GM12878 (cell line): ENCODE measurements at regions not wholly inside any gene's neighbourhood (a gene's known extent, or its start where the extent isn't known, plus 50 kb on each side); places are given as distances from the start of the nearest gene placed in this dataset.

Experiments used
- ATAC-seq: fragments of 200-7000 bp; cut with Tn5 transposase; 3 replicates; pipeline ENCODE4 v1.9.1; 2020; ENCODE audit warnings: mild to moderate bottlenecking, moderate library complexity
- BruUV-seq: library from RNA; stranded (reverse); fragments of 400-500 nt; replicated peaks from 2 replicates; lab custom pipeline; 2021; lab: Mats Ljungman, UMichigan
- CTCF ChIA-PET: fragments of 300-600 bp; sonication (Branson Sonifier 250); formaldehyde crosslinking; extraction: SDS; loops from one replicate; lab custom pipeline; 2021; ENCODE audit warnings: inconsistent platforms; lab: Yijun Ruan, JAX
- POLR2A ChIA-PET: fragments of 350-600 bp; formaldehyde crosslinking; extraction: SDS; loops from one replicate; lab custom pipeline; 2021; ENCODE audit warnings: inconsistent platforms; lab: Charles Lee
- RAD21 ChIA-PET: fragments of 300-600 bp; sonication (Branson Sonifier 250); formaldehyde crosslinking; loops from one replicate; lab custom pipeline; 2023; ENCODE audit warnings: antibody characterized with exemption; ENCODE audit not compliant: unreplicated experiment; lab: Charles Lee
- SMC1A ChIA-PET: fragments of 300-600 bp; sonication (Branson Sonifier 250); formaldehyde crosslinking; loops from one replicate; lab custom pipeline; 2023; ENCODE audit not compliant: unreplicated experiment, uncharacterized antibody; lab: Charles Lee
- DNase-seq: peaks from one replicate; pipeline ENCODE4 v3.0.0-alpha.2; 2011; ENCODE audit warnings: low read depth, low spot score
- FAIRE-seq: peaks from 3 replicates; lab custom pipeline; 2011; peaks lifted over from hg19 to GRCh38; lab: Jason Lieb, UNC
- H2AFZ ChIP-seq: 2 replicates; pipeline ENCODE4 v1.6.0; 2011; ENCODE audit warnings: low read depth, low read length, control low read depth; ENCODE audit not compliant: control insufficient read depth
- H3K27ac ChIP-seq: 2 replicates; pipeline ENCODE4 v1.5.1; 2011; ENCODE audit warnings: control low read depth; ENCODE audit not compliant: control insufficient read depth, insufficient read depth
- H3K27me3 ChIP-seq, 2 experiments: replicated peaks in 1 of 2; 2 replicates each; pipeline versions ENCODE4 v1.6.0 to v1.6.1; 2011; ENCODE audit warnings: low read length in 1 of 2; ENCODE audit not compliant: control insufficient read depth in 2 of 2, insufficient read depth in 2 of 2
- H3K36me3 ChIP-seq, 2 experiments: 2 replicates each; pipeline ENCODE4 v1.5.1; 2011; ENCODE audit warnings: low read length in 1 of 2; ENCODE audit not compliant: control insufficient read depth in 2 of 2, insufficient read depth in 2 of 2
- H3K4me1 ChIP-seq: 2 replicates; pipeline ENCODE4 v1.6.1; 2011; ENCODE audit warnings: mild to moderate bottlenecking, low read length, moderate library complexity, mixed read lengths; ENCODE audit not compliant: control insufficient read depth, insufficient read depth
- H3K4me2 ChIP-seq: 2 replicates; pipeline ENCODE4 v1.6.0; 2011; ENCODE audit warnings: control low read depth; ENCODE audit not compliant: control insufficient read depth, insufficient read depth
- H3K4me3 ChIP-seq: fragments of 200-600 bp; sonication (generic); 2 replicates; pipeline ENCODE4 v1.5.1; 2016
- H3K79me2 ChIP-seq: 2 replicates; pipeline ENCODE4 v1.6.0; 2011; ENCODE audit warnings: low read length; ENCODE audit not compliant: control insufficient read depth, insufficient read depth
- H3K9ac ChIP-seq: 2 replicates; pipeline ENCODE4 v1.8.0; 2011; ENCODE audit warnings: low read length, control low read depth, mixed read lengths; ENCODE audit not compliant: control insufficient read depth, insufficient read depth
- H3K9me3 ChIP-seq: replicated peaks from 3 replicates; pipeline ENCODE4 v1.5.1; 2011; ENCODE audit warnings: mild to moderate bottlenecking, low read length; ENCODE audit not compliant: control insufficient read depth, insufficient read depth
- H4K20me1 ChIP-seq: 2 replicates; pipeline ENCODE4 v1.6.0; 2011; ENCODE audit not compliant: control insufficient read depth, insufficient read depth
- CHD2 ChIP-seq: IDR thresholded peaks from 2 replicates; pipeline ENCODE4 v1.6.1; 2011; ENCODE audit warnings: low read depth, low read length, improper control_type of control experiment, borderline replicate concordance
- ETV6 ChIP-seq, 2 experiments: fragments of 450-650 bp in 1 of 2; IDR thresholded peaks in 1 of 2; conservative IDR thresholded peaks in 1 of 2; 2 replicates each; pipeline ENCODE4 v1.6.1; 2014; ENCODE audit warnings: antibody characterized with exemption in 1 of 2, borderline replicate concordance in 1 of 2, low read depth in 1 of 2, mild to moderate bottlenecking in 1 of 2, moderate library complexity in 1 of 2
- IKZF1 ChIP-seq: fragments of 450-650 bp; conservative IDR thresholded peaks from 2 replicates; pipeline ENCODE4 v1.6.1; 2017; ENCODE audit warnings: antibody characterized with exemption, mild to moderate bottlenecking
- LARP7 ChIP-seq: fragments of 450-650 bp; IDR thresholded peaks from 2 replicates; pipeline ENCODE4 v1.6.1; 2017; ENCODE audit warnings: mild to moderate bottlenecking
- MEF2B ChIP-seq: fragments of 450-650 bp; IDR thresholded peaks from 2 replicates; pipeline ENCODE4 v1.6.1; 2018; ENCODE audit warnings: mild to moderate bottlenecking, moderate library complexity; ENCODE audit not compliant: partially characterized antibody, poor library complexity, severe bottlenecking
- MTA3 ChIP-seq: IDR thresholded peaks from 2 replicates; pipeline ENCODE4 v1.6.1; 2012; ENCODE audit warnings: low read length, inconsistent platforms, borderline replicate concordance
- MYC ChIP-seq: IDR thresholded peaks from 2 replicates; pipeline ENCODE4 v1.6.1; 2011; ENCODE audit warnings: mild to moderate bottlenecking, low read length, moderate library complexity, inconsistent platforms; ENCODE audit not compliant: insufficient read depth, insufficient replicate concordance, insufficient read length, severe bottlenecking
- NKRF ChIP-seq: fragments of 450-650 bp; conservative IDR thresholded peaks from 2 replicates; pipeline ENCODE4 v1.6.1; 2017; ENCODE audit warnings: mild to moderate bottlenecking, moderate library complexity
- PKNOX1 ChIP-seq: fragments of 450-650 bp; IDR thresholded peaks from 2 replicates; pipeline ENCODE4 v1.6.1; 2016; ENCODE audit warnings: mild to moderate bottlenecking
- YY1 ChIP-seq: IDR thresholded peaks from 2 replicates; pipeline ENCODE4 v1.6.1; 2011; ENCODE audit warnings: low read depth, mild to moderate bottlenecking, low read length
- ZBED1 ChIP-seq: IDR thresholded peaks from 2 replicates; pipeline ENCODE4 v1.6.1; 2016; ENCODE audit warnings: borderline replicate concordance
- ZNF274 ChIP-seq: IDR thresholded peaks from one replicate; pipeline ENCODE4 v1.8.0; 2011; ENCODE audit not compliant: insufficient read length, insufficient read depth
- in situ Hi-C: fragments of 300-500 bp; cut with MboI; formaldehyde crosslinking; loops from 9 replicates; pipeline ENCODE4 v1.14.3; 2018; ENCODE audit warnings: mixed read lengths
- intact Hi-C: fragments of 100-400 bp; cut with micrococcal nuclease; formaldehyde crosslinking; loops from one replicate; pipeline ENCODE4 v1.14.2; 2022; ENCODE audit not compliant: unreplicated experiment
- TF ChIP-seq, protein P1 (sequence below): IDR thresholded peaks from 2 replicates; pipeline ENCODE4 v1.6.1; 2012; ENCODE audit warnings: improper control_type of control experiment, low read depth, low read length; ENCODE audit not compliant: insufficient replicate concordance

GRCh38 chr6:139702706-139703105 is 328.3 kb upstream of the CITED2 start:
- no peak overlapping the region for H2AFZ ChIP-seq
- FAIRE-seq (no peak), ATAC-seq (no peak), DNase-seq (no peak)
- SMC1A ChIA-PET: interaction anchor here (0.9 to 1.2 kb wide), 2 partner anchors 16 to 328 kb away, joined by 3 read pairs; partner anchors contain the start of gene CITED2
- H3K9me3 ChIP-seq: no peaks in the 10 kb centered on the region; the same call in 2 of the 3 replicates
- no peak overlapping the region for H3K27ac ChIP-seq
- in situ Hi-C loops (no loop called here), intact Hi-C loops (no loop called here)
- no peak for TF ChIP-seq CHD2
- no peak for TF ChIP-seq IKZF1
- TF ChIP-seq LARP7: no peak
- TF ChIP-seq PKNOX1: no peak
- no peak for TF ChIP-seq ETV6 (conservative IDR thresholded peaks at IDR 0.05 in 1 of 2, IDR thresholded peaks at IDR 0.05 in 1 of 2; ENCODE audit: borderline replicate concordance in 1 of 2, low read depth in 1 of 2)
- no peak for TF ChIP-seq NKRF
- no peak for TF ChIP-seq MYC
- no peak for TF ChIP-seq MEF2B
- no peak for TF ChIP-seq YY1
- TF ChIP-seq MTA3: no peak
- TF ChIP-seq, protein P1, sequence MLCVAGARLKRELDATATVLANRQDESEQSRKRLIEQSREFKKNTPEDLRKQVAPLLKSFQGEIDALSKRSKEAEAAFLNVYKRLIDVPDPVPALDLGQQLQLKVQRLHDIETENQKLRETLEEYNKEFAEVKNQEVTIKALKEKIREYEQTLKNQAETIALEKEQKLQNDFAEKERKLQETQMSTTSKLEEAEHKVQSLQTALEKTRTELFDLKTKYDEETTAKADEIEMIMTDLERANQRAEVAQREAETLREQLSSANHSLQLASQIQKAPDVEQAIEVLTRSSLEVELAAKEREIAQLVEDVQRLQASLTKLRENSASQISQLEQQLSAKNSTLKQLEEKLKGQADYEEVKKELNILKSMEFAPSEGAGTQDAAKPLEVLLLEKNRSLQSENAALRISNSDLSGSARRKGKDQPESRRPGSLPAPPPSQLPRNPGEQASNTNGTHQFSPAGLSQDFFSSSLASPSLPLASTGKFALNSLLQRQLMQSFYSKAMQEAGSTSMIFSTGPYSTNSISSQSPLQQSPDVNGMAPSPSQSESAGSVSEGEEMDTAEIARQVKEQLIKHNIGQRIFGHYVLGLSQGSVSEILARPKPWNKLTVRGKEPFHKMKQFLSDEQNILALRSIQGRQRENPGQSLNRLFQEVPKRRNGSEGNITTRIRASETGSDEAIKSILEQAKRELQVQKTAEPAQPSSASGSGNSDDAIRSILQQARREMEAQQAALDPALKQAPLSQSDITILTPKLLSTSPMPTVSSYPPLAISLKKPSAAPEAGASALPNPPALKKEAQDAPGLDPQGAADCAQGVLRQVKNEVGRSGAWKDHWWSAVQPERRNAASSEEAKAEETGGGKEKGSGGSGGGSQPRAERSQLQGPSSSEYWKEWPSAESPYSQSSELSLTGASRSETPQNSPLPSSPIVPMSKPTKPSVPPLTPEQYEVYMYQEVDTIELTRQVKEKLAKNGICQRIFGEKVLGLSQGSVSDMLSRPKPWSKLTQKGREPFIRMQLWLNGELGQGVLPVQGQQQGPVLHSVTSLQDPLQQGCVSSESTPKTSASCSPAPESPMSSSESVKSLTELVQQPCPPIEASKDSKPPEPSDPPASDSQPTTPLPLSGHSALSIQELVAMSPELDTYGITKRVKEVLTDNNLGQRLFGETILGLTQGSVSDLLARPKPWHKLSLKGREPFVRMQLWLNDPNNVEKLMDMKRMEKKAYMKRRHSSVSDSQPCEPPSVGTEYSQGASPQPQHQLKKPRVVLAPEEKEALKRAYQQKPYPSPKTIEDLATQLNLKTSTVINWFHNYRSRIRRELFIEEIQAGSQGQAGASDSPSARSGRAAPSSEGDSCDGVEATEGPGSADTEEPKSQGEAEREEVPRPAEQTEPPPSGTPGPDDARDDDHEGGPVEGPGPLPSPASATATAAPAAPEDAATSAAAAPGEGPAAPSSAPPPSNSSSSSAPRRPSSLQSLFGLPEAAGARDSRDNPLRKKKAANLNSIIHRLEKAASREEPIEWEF: no peak
- TF ChIP-seq ZBED1: no peak
- TF ChIP-seq ZNF274: no peak
- POLR2A ChIA-PET: no interaction called here
- RAD21 ChIA-PET: no interaction called here
- no TSS peak for BruUV-seq
- H4K20me1 ChIP-seq: no peaks in the 10 kb centered on the region
- no peak overlapping the region for H3K9ac ChIP-seq
- CTCF ChIA-PET: no interaction called here
- H3K79me2 ChIP-seq: no peaks in the 10 kb centered on the region
- no peak overlapping the region for H3K4me3 ChIP-seq
- H3K4me1 ChIP-seq: no peaks in the 10 kb centered on the region
- H3K36me3 ChIP-seq: no peaks in the 10 kb centered on the region
- no peak overlapping the region for H3K4me2 ChIP-seq
- H3K27me3 ChIP-seq: no peaks in the 10 kb centered on the region
